HS-27A (cell line): ENCODE measurements at regions not wholly inside any gene's neighbourhood (a gene's known extent, or its start where the extent isn't known, plus 50 kb on each side); places are given as distances from the start of the nearest gene placed in this dataset.

Source experiments
- DNase-seq: peaks from one replicate; pipeline ENCODE4 v3.0.0-alpha.2; 2012; ENCODE audit warnings: low read depth, missing footprints

DNA sequence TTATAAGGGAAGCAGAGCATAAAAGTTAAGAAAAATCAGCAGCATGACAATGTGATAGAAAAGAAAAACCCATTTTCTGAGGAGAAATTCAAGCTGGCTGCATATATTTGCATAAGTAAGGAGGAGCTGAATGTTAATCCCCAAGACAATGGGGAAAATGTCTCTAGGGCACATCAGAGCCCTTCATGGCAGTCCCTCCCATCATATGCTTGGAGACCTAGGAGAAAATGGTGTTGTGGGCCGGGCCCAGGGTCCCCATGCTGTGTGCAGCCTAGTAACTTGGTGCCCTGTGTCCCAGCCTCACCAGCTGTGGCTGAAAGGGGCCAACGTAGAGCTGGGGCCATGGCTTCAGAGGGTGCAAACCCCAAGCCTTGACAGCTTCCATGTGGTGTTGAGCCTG, 100.6 kb upstream of the PLPPR4 start:
- DNase-seq, result no peak

DNA sequence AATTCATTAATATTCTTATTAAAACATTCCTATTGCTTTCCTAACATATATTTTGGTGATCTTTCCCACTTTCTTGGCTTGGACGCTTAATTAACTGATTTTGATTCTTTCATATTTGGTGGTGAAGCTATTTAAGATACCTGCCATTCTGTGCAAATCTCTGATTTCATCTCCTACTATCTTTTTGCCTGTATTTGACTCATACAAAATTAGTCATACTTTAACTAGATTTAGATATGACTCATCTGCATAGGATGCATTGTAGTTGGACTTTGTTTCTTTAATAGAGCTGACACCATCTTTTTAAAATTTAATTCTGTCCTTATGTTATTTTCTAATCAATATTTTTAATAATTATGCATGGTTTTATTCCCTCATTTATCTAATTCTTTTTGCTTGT, 93.8 kb upstream of the PLPPR4 start:
- DNase-seq, result peak; percentile 17

DNA sequence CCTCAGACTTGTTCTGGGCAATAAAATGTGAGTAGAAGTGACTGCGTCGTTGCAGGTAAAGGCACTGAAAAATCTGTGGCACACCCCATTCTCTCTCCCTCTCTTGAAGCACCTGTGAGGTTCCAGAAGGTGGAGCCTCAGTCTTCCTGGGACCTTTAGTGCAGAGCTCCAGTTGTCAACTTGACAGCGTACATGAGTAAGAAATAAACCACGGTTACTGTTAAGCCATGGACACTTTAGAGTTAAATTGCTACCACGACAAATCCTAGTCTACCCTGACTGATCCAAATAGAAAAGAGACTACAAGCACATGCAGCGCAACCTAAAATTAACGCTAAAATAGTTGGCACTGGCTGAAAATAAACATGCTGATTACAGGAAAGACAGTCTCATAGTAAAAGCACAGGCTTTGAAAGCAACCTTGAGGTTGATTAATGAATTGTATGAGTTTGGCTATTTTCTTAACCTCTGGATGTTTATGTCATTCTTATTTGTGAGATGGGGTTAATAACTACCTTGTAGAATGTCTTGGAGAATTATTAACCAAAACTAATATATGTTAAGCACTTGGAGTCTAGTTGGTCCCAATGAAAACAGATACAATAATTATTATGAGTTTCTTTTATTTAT, 93.0 kb upstream of the PLPPR4 start:
- no peak for DNase-seq

DNA sequence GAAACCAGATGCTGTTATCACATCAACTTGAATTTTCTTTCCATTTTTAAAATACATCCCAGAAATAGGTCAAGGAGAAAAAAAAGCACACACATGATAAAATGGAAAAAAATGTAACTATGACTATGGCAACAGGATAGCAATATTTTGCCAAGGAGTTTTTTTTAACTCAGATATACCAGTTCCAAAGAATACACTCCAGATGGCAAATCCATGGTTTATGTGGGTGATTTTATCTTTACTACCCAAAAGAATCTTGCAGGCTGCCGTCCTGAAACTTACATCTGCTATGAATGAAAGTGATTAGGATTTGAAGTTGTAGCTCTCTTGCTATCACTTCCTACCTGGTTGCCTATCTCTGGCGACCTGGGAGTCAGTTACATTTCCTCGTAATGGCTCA, 91.0 kb upstream of the PLPPR4 start:
- DNase-seq, result peak; percentile 15

DNA sequence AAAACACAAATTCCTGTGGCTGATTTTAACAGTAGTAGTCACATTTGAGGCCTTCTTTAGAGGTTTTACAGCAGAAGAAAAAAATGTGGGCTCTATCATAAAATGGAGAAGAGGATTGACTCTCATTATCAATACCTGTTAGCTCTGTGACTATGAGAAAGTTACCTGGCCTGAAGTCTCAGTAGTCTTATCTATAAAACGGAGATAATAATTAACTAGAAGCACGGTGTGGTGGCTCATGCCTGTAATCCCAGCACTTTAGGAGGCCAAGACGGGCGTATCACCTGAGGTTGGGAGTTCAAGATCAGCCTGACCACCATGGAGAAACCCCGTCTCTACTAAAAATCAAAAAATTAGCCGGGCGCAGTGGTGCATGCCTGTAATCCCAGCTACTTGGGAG, 90.4 kb upstream of the PLPPR4 start:
- DNase-seq, result no peak

DNA sequence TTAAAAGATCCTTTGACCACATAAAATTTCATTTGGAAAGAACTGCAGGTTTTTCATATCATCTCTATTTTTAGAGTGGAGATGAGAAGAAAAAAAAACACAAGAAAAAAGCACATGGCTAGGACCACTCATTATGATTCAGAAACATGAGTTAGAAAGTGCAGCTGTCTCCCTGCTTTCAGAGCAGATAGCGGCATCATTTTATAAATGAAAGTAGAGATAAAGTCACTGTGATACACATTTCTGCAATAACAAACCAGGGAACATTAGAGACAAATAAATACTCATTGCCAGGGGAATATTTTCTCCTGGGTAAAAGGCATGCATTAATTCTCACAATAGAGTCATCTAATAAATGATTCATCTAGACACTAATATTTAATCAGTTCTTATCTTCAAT, 87.5 kb upstream of the PLPPR4 start:
- no peak for DNase-seq

DNA sequence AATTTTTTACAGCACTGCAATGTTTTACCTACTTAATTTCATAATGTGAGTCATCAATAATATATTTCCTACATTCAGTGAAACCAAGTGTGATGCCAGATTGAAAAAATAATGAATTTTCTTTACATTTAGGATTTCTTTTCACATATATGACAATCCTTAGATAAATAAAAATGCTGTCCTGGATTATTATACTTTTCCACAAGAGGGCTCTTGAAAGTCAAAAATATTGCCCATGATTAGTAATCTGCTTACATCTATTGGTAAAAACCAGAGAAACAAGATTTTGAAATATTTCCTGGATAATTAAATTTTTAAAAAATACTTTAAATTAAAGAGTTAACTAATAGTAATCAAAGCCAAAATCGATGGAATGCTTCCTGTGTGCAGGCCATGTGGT, 86.8 kb upstream of the PLPPR4 start:
- DNase-seq, result no peak

DNA sequence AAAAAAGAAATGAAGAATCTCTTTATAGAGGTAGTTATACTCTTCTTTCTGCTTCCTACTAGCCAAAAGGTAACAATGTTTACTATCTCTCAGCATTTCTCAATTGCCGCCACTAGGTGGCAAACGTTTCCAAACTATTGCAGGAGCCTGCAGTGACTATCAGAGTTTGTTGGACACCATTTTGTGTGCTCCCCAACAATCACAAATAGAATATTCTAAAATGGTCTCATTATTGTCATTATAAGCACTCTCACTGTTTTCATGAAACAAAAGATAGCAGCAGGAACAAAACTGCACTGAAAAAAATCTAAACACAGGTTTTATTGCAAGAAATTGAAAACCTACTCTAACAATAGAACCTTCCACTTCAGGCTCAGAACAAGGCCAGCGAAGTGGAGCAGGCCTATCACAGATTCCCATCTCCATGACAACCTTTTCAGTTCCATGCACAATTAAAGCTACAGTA, 83.9 kb upstream of the PLPPR4 start:
- peak; percentile 65 for DNase-seq

DNA sequence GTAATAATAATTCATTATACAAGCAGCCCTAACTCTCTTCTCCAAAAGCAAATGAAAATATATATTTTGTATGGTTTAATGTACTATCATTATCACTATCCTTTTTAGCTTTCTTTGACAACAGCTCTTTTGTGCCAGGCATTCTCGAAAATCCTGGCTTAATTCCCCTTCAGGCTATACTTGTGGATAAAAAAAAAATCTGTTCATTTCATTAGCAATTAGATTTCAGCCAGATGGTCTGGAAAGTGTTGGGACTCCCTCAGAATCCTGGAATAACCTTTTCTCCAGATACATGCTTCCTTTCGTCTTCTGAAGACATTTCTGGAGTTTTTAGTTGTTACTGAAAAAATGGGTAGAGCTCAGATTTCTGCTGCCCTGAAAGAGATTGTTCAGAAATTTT, 83.4 kb upstream of the PLPPR4 start:
- no peak for DNase-seq

DNA sequence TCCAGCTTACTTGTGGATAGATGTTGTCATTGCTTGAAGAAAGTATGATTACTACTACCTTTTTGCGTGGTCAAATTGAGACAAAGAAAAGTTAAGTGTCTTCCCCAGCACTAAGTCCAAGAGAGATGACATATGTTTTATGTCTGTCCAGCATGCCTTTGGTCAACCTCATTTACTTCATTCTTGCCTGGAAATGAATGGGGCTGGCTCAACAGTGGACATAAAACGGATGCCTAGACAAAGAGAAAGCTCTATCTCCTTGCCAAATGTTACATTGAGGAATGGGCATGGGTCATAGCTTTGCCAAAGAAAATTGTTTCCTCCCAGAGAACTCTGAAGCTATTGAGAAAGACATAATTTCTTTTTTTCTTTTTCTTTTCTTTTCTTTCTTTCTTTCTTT, 82.4 kb upstream of the PLPPR4 start:
- no peak for DNase-seq

DNA sequence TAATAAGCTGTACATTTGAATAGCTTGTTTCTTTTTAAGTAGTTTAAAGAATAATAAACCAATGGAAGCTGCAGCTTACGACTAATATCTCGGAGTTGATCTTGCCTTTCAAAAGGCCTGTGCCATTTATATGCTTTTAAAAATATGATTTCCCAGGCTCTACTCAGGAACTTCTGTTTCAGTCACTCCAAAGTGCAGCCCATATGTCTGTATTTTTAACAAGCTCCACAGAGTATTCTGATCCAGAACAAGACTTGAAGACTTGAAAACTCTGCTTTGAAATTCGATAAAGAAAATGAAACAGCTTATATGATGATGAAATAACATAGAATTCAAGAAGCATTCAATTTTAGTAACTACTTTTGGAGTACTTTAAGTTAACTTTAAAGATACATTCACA, 79.1 kb upstream of the PLPPR4 start:
- DNase-seq, result no peak

DNA sequence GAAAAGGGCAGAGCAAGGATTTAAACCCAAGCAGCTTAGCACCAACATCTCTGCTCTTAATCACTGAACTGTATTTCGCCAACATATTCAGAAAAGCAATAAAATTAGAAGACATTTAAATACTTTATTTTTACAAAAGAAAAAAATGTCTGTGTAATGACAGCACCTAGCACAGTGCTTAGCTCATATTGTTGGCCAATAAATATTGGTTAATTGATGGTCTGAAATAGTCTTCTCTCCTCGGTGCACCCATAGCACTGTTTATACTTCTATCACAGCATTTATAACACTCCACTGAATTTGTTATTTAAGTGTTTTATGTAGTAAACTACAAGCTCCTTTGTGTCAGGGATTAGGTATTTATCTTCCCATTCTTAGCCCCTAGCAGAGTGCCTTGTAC, 70.9 kb upstream of the PLPPR4 start:
- no peak for DNase-seq

DNA sequence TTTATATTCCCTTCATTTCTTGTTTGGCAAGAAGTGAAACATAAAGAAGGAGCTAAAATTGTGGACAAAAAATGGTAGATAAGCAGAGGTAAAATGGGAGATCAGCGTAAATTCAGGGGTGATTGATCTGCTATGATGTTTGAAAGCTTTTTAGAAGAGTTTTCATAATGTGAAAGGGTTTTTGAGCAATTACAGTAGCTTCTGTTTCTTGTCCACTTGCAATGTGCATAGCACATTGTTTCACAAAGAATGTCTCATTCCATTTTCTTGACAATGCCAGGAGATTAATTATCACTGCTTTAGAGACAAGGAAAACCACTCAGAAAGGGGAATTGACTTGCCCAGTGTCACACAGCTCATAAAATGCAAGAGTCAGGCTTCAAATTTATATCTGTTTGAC, 65.9 kb upstream of the PLPPR4 start:
- DNase-seq, result no peak

DNA sequence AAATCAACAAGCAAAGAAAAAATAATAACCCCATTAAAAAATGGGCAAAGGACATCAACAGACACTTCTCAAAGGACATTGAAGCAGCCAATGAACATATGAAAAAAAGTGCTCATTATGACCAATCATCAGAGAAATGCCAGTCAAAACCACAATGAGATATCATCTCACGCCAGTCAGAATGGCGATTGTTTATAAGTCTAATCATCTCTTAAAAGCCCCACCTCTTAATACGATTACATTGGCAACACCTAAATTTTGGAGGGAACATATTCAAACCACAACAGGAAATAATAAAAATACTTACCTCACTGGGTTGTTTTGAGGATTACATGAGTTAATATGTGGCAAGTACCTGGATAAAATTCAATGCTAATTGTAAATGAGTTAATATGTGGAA, 57.1 kb upstream of the PLPPR4 start:
- no peak for DNase-seq
